ENCODE measurements at regions not wholly inside any gene's neighbourhood (a gene's known extent, or its start where the extent isn't known, plus 50 kb on each side); places are given as distances from the start of the nearest gene placed in this dataset.

- TF ChIP-seq MAX (IDR thresholded peaks at IDR 0.05; ENCODE audit: low read depth, low read length) (no peak), SREBF1 (IDR thresholded peaks at IDR 0.05; ENCODE audit: low read length) (no peak)
Observed at GRCh38 chr4:124869961-124870495, 157.5 kb upstream of the ANKRD50 start (continued).

- BruUV-seq (replicated peaks): no TSS peak
- intact Hi-C loops (cut with micrococcal nuclease; ENCODE audit: unreplicated experiment) (no loop called here), in situ Hi-C loops (cut with MboI) (no loop called here)
- Histone ChIP-seq H3K27me3 (replicated peaks in 1 of 2; ENCODE audit: control insufficient read depth in 2 of 2, insufficient read depth in 2 of 2, low read length in 1 of 2) (no peaks in the 10 kb centered on the region), H3K9ac (ENCODE audit: control insufficient read depth, insufficient read depth, low read length) (no peak overlapping the region), H3K79me2 (ENCODE audit: control insufficient read depth, insufficient read depth, low read length) (no peaks in the 10 kb centered on the region), H4K20me1 (ENCODE audit: control insufficient read depth, insufficient read depth) (no peaks in the 10 kb centered on the region), H3K36me3 (ENCODE audit: control insufficient read depth in 2 of 2, insufficient read depth in 2 of 2, low read length in 1 of 2) (no peaks in the 10 kb centered on the region), H3K4me1 (ENCODE audit: control insufficient read depth, insufficient read depth, low read length) (no peaks in the 10 kb centered on the region), H3K4me3 (no peak overlapping the region), H3K4me2 (ENCODE audit: control insufficient read depth, insufficient read depth) (no peak overlapping the region), H3K27ac (ENCODE audit: control insufficient read depth, insufficient read depth) (no peak overlapping the region), H2AFZ (ENCODE audit: control insufficient read depth, low read depth, low read length) (no peak overlapping the region), H3K9me3 (replicated peaks; ENCODE audit: control insufficient read depth, insufficient read depth, low read length) (no peaks in the 10 kb centered on the region)
- RAD21 ChIA-PET (ENCODE audit: unreplicated experiment): no interaction called here
- SMC1A ChIA-PET (ENCODE audit: uncharacterized antibody, unreplicated experiment): no interaction called here
- CTCF ChIA-PET: no interaction called here
- DNase-seq (ENCODE audit: low read depth, low spot score): no peak
- FAIRE-seq: no peak
- 66% methylated on average over 2 of the region's 2 CpGs for WGBS (ENCODE audit: insufficient coverage, insufficient replicate concordance, low lambda C conversion rate, missing lambda C conversion rate)
- TF ChIP-seq HDGF (IDR thresholded peaks at IDR 0.05) (no peak), CBFB (IDR thresholded peaks at IDR 0.05; ENCODE audit: low read depth) (no peak)
- POLR2A ChIA-PET: no interaction called here
- no peak for ATAC-seq
Observed at GRCh38 chr4:124868495-124868894, 156.0 kb upstream of the ANKRD50 start.

GRCh38 chr4:124867536-124867935 is 155.0 kb upstream of the ANKRD50 start:
- Histone ChIP-seq H2AFZ (ENCODE audit: control insufficient read depth, low read depth, low read length) (no peak overlapping the region), H3K36me3 (ENCODE audit: control insufficient read depth in 2 of 2, insufficient read depth in 2 of 2, low read length in 1 of 2) (no peaks in the 10 kb centered on the region), H3K4me1 (ENCODE audit: control insufficient read depth, insufficient read depth, low read length) (no peaks in the 10 kb centered on the region), H3K27ac (ENCODE audit: control insufficient read depth, insufficient read depth) (no peak overlapping the region), H3K4me2 (ENCODE audit: control insufficient read depth, insufficient read depth) (no peak overlapping the region), H3K9ac (ENCODE audit: control insufficient read depth, insufficient read depth, low read length) (no peak overlapping the region), H3K27me3 (replicated peaks in 1 of 2; ENCODE audit: control insufficient read depth in 2 of 2, insufficient read depth in 2 of 2, low read length in 1 of 2) (no peaks in the 10 kb centered on the region), H4K20me1 (ENCODE audit: control insufficient read depth, insufficient read depth) (no peaks in the 10 kb centered on the region), H3K9me3 (replicated peaks; ENCODE audit: control insufficient read depth, insufficient read depth, low read length) (no peaks in the 10 kb centered on the region), H3K4me3 (no peak overlapping the region), H3K79me2 (ENCODE audit: control insufficient read depth, insufficient read depth, low read length) (no peaks in the 10 kb centered on the region)
- CTCF ChIA-PET: no interaction called here
- 36% methylated on average over 1 of the region's 1 CpG for WGBS (ENCODE audit: insufficient coverage, insufficient replicate concordance, low lambda C conversion rate, missing lambda C conversion rate)
- no TSS peak for BruUV-seq (replicated peaks)
- FAIRE-seq (no peak), DNase-seq (ENCODE audit: low read depth, low spot score) (no peak), ATAC-seq (no peak)
- in situ Hi-C loops (cut with MboI) (no loop called here), intact Hi-C loops (cut with micrococcal nuclease; ENCODE audit: unreplicated experiment) (no loop called here)
- TF ChIP-seq ZNF24 (IDR thresholded peaks at IDR 0.05) (no peak), NR2C1 (IDR thresholded peaks at IDR 0.05) (no peak), SMAD1 (IDR thresholded peaks at IDR 0.05; ENCODE audit: low read depth, partially characterized antibody) (no peak), PAX5 (IDR thresholded peaks at IDR 0.05; ENCODE audit: borderline replicate concordance, low read depth, low read length) (no peak), CHD4 (IDR thresholded peaks at IDR 0.05) (no peak), ZSCAN29 (IDR thresholded peaks at IDR 0.05) (no peak), JUND (IDR thresholded peaks at IDR 0.05; ENCODE audit: low read depth, low read length) (no peak), CHD1 (IDR thresholded peaks at IDR 0.05; ENCODE audit: low read depth, low read length) (no peak), TCF12 (IDR thresholded peaks at IDR 0.05; ENCODE audit: low read depth, low read length) (no peak), MTA3 (IDR thresholded peaks at IDR 0.05; ENCODE audit: borderline replicate concordance, low read length) (no peak)
- RAD21 ChIA-PET (ENCODE audit: unreplicated experiment): no interaction called here
- SMC1A ChIA-PET (ENCODE audit: uncharacterized antibody, unreplicated experiment): no interaction called here
- POLR2A ChIA-PET: no interaction called here

Measured in GM12878 (cell line).